Fibroblast of lung (primary cell): ENCODE measurements at regions not wholly inside any gene's neighbourhood (a gene's known extent, or its start where the extent isn't known, plus 50 kb on each side); places are given as distances from the start of the nearest gene placed in this dataset.

ENCODE experiments used
- CTCF ChIP-seq, 2 donors: IDR thresholded peaks in 1 of 2; conservative IDR thresholded peaks in 1 of 2; 1 replicate in 1 of 2; 2 replicates in 1 of 2; pipeline ENCODE4 v1.5.1; 2011 to 2012; ENCODE audit warnings: low read length in 2 of 2, control low read depth in 1 of 2, inconsistent platforms in 1 of 2, low read depth in 1 of 2, mild to moderate bottlenecking in 1 of 2
- EZH2 ChIP-seq: IDR thresholded peaks from 2 replicates; pipeline ENCODE4 v1.5.1; 2012; ENCODE audit warnings: low read length, control low read depth, mild to moderate bottlenecking; ENCODE audit errors: missing control alignments

- no peak for TF ChIP-seq EZH2
- no peak for TF ChIP-seq CTCF (conservative IDR thresholded peaks at IDR 0.05 in 1 of 2, IDR thresholded peaks at IDR 0.05 in 1 of 2; ENCODE audit: low read depth in 1 of 2, low read length in 2 of 2)
Observed at GRCh38 chr12:91885851-91886731, 259.6 kb downstream of the BTG1 start.
